Heart left ventricle (tissue), 16 donors: ENCODE measurements at regions not wholly inside any gene's neighbourhood (a gene's known extent, or its start where the extent isn't known, plus 50 kb on each side); places are given as distances from the start of the nearest gene placed in this dataset.
A peak's percentile ranks its signal among the peaks of the same experiment; 100 is the strongest.

Source experiments
- ATAC-seq, 4 donors: fragments of 200-7000 bp; cut with Tn5 transposase; one replicate each; pipeline ENCODE4 v1.9.1; 2020 to 2022; ENCODE audit warnings: moderate library complexity in 4 of 4, mild to moderate bottlenecking in 3 of 4, moderate number of reproducible peaks in 1 of 4
- DNase-seq, 5 donors: peaks; one replicate each; pipeline ENCODE4 v3.0.0-alpha.2; 2020
- H3K27ac ChIP-seq, 12 donors: fragments of 200-600 bp; sonication (generic) in 4 of 12; one replicate each; pipeline versions ENCODE4 v1.5.0 to v1.8.0; 2016 to 2022; ENCODE audit warnings: mild to moderate bottlenecking in 2 of 12
- H3K27me3 ChIP-seq, 9 donors: fragments of 200-600 bp; sonication (generic) in 2 of 9; one replicate each; pipeline versions ENCODE4 v1.5.1 to v1.8.0; 2016 to 2022; ENCODE audit warnings: mild to moderate bottlenecking in 3 of 9
- H3K36me3 ChIP-seq, 9 donors: fragments of 200-600 bp; sonication (generic) in 2 of 9; one replicate each; pipeline versions ENCODE4 v1.5.0 to v1.8.0; 2018 to 2022; ENCODE audit warnings: mild to moderate bottlenecking in 2 of 9
- H3K4me1 ChIP-seq, 12 donors: fragments of 200-600 bp; sonication (generic) in 4 of 12; one replicate each; pipeline versions ENCODE4 v1.5.0 to v1.8.0; 2016 to 2022; ENCODE audit warnings: mild to moderate bottlenecking in 3 of 12
- H3K4me3 ChIP-seq, 12 donors: fragments of 200-600 bp; sonication (generic) in 4 of 12; one replicate each; pipeline versions ENCODE4 v1.5.0 to v1.8.0; 2017 to 2022; ENCODE audit warnings: mild to moderate bottlenecking in 9 of 12, moderate library complexity in 4 of 12
- H3K9me3 ChIP-seq, 12 donors: fragments of 200-600 bp; sonication (generic) in 4 of 12; one replicate each; pipeline versions ENCODE4 v1.5.0 to v1.8.0; 2016 to 2022; ENCODE audit warnings: mild to moderate bottlenecking in 1 of 12
- POLR2A ChIP-seq, 2 donors: fragments of 450-650 bp; IDR thresholded peaks; one replicate each; pipeline ENCODE4 v1.6.1; 2017; ENCODE audit warnings: antibody characterized with exemption in 2 of 2, mild to moderate bottlenecking in 2 of 2, moderate library complexity in 2 of 2
- WGBS, 4 donors: extraction: QIAGEN DNeasy Blood & Tissue Kit in 2 of 4; methylation state at CpG; one replicate each; pipeline versions ENCODE4 v1.1.5 to v1.1.7; 2013 to 2018; 5-methylcytosine and 5-hydroxymethylcytosine counted together
- intact Hi-C, 10 donors: fragments of 100-400 bp; cut with DNase I; formaldehyde crosslinking; loops; one replicate each; pipeline versions ENCODE4 v1.11.1 to v1.14.2; 2022
- TF ChIP-seq, protein P1 (sequence below), 12 donors: fragments of 200-600 bp; sonication (generic) in 4 of 12; IDR thresholded peaks; one replicate each; pipeline versions ENCODE4 v1.5.0 to v1.8.0; 2018 to 2022; ENCODE audit warnings: antibody characterized with exemption in 12 of 12, mild to moderate bottlenecking in 5 of 12
- donor health status: ischemic (EF 13 %, LVEDD 7.1; RV severe dilation, severe dysfunction).
- donor health status: healthy with polysubstance abuse.
- donor health status: DM: no; HTN: yes; CAD: no.
- donor health status: DM: no; HTN: no; CAD: no.
- donor health status: ischemic (EF 25% LVEDD 6.9; RV normal size, moderate dysfunction).
- donor health status: ischemic (EF 25% LVEDD 5.7; RV mildly dilated, moderate dysfunction).
- donor health status: healthy.
- donor health status: DM: yes; HTN: yes; CAD: no.
- donor health status: ischemic (EF 35%, LVEDD 5.7; RV mildly dilated, moderate dysfunction).
- donor health status: nonischemic (EF 11% LVEDD 7.7; RV severe dilation, severe dysfunction).
- donor health status: DM: yes; HTN: yes; CAD: no.
- donor health status: PGD.
- donor health status: ischemic (EF 29% LVEDD 5.4; RV normal size, mild dysfunction).
- donor health status: nonischemic (EF 23%, LVEDD 6.1; RV moderate dilation, normal function).

DNA sequence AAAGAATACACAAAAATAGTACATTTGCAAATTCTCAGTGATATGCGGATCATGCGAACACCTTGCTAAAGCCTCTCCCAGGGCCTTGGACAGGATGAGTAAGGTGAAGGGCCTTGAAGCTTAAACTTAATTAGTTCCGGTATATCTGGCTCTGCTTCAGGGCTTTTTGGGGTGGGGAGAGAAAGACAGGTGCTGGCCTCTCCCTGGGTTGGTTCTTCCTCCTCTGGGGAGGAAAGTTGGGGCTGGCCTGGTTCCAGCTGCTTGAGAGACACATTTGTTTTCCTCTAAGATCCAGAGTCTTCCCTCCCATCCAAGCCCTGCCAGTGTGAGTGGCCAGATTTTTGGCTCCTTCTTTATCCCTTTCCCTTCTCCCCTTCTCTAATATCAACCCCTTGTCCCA lies 64.7 kb upstream of the EPHB3 start:
- intact Hi-C loops = no loop called here
- H3K27me3 ChIP-seq = peaks cover 0 to 61% (median 16%) of the 10 kb centered on the region in 9 donors
- H3K9me3 ChIP-seq = peaks cover 0 to 8% (median 2%) of the 10 kb centered on the region in 12 donors
- no peak overlapping the region for H3K4me3 ChIP-seq
- no peak overlapping the region for H3K27ac ChIP-seq
- DNase-seq (peak in 1 of 5 donors; percentile 37), ATAC-seq (no peak)
- WGBS, 4 donors = 83 to 90% (median 87%) methylated on average over 3 of the region's 3 CpGs
- peaks cover 0 to 19% (median 0%) of the 10 kb centered on the region in 12 donors for H3K4me1 ChIP-seq
- no peak for TF ChIP-seq POLR2A (IDR thresholded peaks at IDR 0.05)
- TF ChIP-seq, protein P1, sequence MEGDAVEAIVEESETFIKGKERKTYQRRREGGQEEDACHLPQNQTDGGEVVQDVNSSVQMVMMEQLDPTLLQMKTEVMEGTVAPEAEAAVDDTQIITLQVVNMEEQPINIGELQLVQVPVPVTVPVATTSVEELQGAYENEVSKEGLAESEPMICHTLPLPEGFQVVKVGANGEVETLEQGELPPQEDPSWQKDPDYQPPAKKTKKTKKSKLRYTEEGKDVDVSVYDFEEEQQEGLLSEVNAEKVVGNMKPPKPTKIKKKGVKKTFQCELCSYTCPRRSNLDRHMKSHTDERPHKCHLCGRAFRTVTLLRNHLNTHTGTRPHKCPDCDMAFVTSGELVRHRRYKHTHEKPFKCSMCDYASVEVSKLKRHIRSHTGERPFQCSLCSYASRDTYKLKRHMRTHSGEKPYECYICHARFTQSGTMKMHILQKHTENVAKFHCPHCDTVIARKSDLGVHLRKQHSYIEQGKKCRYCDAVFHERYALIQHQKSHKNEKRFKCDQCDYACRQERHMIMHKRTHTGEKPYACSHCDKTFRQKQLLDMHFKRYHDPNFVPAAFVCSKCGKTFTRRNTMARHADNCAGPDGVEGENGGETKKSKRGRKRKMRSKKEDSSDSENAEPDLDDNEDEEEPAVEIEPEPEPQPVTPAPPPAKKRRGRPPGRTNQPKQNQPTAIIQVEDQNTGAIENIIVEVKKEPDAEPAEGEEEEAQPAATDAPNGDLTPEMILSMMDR (IDR thresholded peaks at IDR 0.05) = no peak
- H3K36me3 ChIP-seq = no peaks in the 10 kb centered on the region

DNA sequence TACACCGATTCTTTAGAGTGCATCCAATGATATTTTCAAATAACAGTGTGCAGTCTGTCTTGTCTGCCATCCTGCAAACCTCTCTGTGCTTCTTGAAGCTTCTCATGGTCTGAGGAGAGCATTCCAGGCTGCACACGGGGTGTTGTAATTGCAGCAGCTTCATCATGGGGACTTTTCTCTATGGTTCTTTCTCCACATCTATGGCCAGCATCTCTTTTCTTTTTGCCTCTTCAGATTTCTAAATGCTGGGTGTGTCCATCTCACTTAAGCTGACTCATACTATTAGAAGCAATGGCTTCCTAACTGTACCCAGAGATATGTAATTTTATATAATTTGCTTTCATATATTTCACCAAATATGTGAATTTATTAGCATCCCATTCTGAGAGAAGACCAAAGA lies 63.8 kb upstream of the EPHB3 start:
- H3K27ac ChIP-seq = no peak overlapping the region
- DNase-seq (no peak), ATAC-seq (no peak)
- intact Hi-C loops = no loop called here
- H3K36me3 ChIP-seq = no peaks in the 10 kb centered on the region
- no peak for TF ChIP-seq POLR2A (IDR thresholded peaks at IDR 0.05)
- TF ChIP-seq, protein P1 (IDR thresholded peaks at IDR 0.05) = no peak
- H3K4me3 ChIP-seq = no peak overlapping the region
- H3K27me3 ChIP-seq = peaks cover 0 to 59% (median 13%) of the 10 kb centered on the region in 9 donors
- H3K4me1 ChIP-seq = peaks cover 0 to 11% (median 0%) of the 10 kb centered on the region in 12 donors
- peaks cover 0 to 13% (median 7%) of the 10 kb centered on the region in 12 donors for H3K9me3 ChIP-seq
- WGBS, 4 donors = 79 to 87% (median 85%) methylated on average over 2 of the region's 2 CpGs

DNA sequence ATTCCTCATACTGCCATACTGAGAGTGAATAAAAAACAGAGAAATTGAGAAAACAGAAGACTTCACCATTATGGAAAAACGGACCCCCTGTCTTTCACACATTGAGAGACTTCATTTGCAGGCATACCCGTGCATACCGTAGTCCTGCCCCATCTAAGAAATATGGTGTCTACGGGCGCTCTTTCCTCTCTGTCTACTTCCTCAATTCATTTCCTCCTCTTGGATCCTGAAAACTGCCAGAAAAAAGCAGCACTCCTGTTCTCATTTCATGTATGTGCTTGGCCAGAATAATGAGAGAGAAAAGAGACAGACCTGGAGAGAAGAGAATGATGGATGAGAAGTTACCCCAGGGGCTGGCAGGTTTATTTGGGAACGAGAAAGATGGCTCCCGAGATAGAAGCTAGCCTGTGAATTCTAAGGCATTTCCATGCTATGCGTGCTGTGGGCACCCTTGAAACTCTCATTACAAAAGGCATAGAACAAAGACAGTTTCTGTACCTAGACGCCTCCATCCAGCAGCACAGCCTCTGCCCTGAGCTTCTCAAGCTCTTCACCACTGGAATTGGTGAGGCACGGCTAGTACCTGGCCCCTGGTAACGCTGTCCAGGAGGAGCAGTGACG lies 62.5 kb upstream of the EPHB3 start:
- no peak overlapping the region for H3K27ac ChIP-seq
- H3K36me3 ChIP-seq = no peaks in the 10 kb centered on the region
- H3K9me3 ChIP-seq = peaks cover 0 to 19% (median 7%) of the 10 kb centered on the region in 12 donors
- H3K4me1 ChIP-seq = peaks cover 0 to 3% (median 0%) of the 10 kb centered on the region in 12 donors
- WGBS, 4 donors = 61 to 75% (median 69%) methylated on average over 12 of the region's 12 CpGs
- H3K4me3 ChIP-seq = no peak overlapping the region
- no peak for ATAC-seq
- TF ChIP-seq POLR2A (IDR thresholded peaks at IDR 0.05) = no peak
- TF ChIP-seq, protein P1 (IDR thresholded peaks at IDR 0.05) = no peak
- DNase-seq = no peak
- intact Hi-C loops = no loop called here
- peaks cover 0 to 46% (median 8%) of the 10 kb centered on the region in 9 donors for H3K27me3 ChIP-seq

DNA sequence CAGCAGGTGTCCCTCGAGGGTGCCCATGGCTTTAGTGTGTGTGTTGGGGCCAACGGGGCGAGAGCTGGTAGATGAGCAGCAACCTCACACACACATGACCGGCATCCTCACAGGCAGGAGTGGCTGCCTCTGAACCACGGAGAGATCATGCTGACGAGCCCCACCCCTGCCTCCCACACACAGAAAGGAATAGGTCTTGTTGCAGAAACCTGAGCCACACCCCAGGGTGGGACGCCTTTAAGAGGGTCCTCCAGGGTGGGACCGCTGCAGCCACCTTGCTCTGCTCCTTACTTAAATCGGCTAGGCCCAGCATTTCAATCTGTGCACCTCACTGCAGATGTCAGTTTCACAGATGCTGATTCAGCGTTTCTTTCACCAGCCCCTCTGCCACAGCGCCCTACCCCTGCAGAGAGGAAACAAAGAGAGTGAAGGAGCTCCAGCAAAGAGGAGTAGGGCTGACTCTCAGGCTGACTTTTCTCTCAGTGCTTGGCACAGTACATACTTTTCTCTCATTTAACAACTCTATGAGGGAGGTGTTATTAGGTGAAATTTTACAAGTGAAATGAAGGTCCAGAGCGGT lies 61.2 kb upstream of the EPHB3 start:
- WGBS, 4 donors = 56 to 68% (median 65%) methylated on average over 9 to 12 of the region's 12 CpGs
- no peak for TF ChIP-seq POLR2A (IDR thresholded peaks at IDR 0.05)
- TF ChIP-seq, protein P1 (IDR thresholded peaks at IDR 0.05) = no peak
- ATAC-seq (no peak), DNase-seq (no peak)
- intact Hi-C loops = no loop called here
- H3K27ac ChIP-seq = no peak overlapping the region
- H3K27me3 ChIP-seq = peaks cover 0 to 34% (median 8%) of the 10 kb centered on the region in 9 donors
- H3K9me3 ChIP-seq = peaks cover 0 to 19% (median 7%) of the 10 kb centered on the region in 12 donors
- H3K4me3 ChIP-seq = no peak overlapping the region
- peaks cover 0 to 3% (median 0%) of the 10 kb centered on the region in 12 donors for H3K4me1 ChIP-seq
- no peaks in the 10 kb centered on the region for H3K36me3 ChIP-seq
